ENCODE measurements at regions not wholly inside any gene's neighbourhood (a gene's known extent, or its start where the extent isn't known, plus 50 kb on each side); places are given as distances from the start of the nearest gene placed in this dataset.
"Not testable (repeated sequence)": the region's sequence is repeated elsewhere in the genome, so short reads cannot be mapped to it uniquely, and the experiment has no call there.

DNA sequence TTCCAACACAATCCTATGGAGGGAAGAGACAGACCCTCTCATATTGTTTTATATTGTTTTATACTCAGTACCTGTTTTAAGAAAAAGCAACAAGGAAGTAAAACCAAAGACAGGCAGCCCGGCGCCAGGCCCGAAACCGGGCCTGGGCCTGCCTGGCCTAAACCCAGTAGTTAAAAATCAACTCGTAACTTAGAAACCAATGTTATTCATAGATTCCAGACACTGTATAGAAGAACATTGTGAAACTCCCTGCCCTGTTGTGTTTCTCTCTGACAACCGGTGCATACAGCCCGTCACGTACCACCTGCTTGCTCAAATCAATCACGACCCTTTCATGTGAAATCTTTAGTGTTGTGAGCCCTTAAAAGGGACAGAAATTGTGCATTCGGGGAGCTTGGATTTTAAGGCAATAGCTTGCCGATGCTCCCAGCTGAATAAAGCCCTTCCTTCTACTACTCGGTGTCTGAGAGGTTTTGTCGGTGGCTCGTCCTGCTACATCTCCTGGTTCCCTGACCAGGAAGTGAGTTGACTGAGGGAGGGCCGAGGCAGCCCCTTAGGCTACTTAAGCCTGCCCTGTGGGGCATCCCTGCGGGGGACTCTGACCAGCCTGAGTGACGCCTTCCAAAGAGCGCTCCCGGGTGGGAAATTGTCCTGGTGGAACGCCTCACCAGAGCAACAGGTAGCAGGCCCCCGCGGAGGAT lies 83.5 kb upstream of the ADGRA3 start:
- not testable (repeated sequence) for H3K9me3 ChIP-seq (ENCODE audit: control insufficient read depth, low read depth, low read length); DNase-seq
- no CpG with 5 or more reads among the region's 22 CpGs for WGBS (ENCODE audit: insufficient coverage, low lambda C conversion rate)

GRCh38 chr4:22599929-22600432 lies 84.1 kb upstream of the ADGRA3 start:
- 100% methylated on average over 1 of the region's 8 CpGs for WGBS (ENCODE audit: insufficient coverage, low lambda C conversion rate)
- not testable (repeated sequence) for DNase-seq; H3K27ac ChIP-seq (ENCODE audit: low read length); H3K36me3 ChIP-seq (ENCODE audit: control insufficient read depth, insufficient read depth, low read length); H3K27me3 ChIP-seq (ENCODE audit: control insufficient read depth, insufficient read depth, low read length); H3K4me1 ChIP-seq (ENCODE audit: control insufficient read depth, insufficient read depth, low read length); H3K4me3 ChIP-seq (ENCODE audit: low read length); H3K9me3 ChIP-seq (ENCODE audit: control insufficient read depth, low read depth, low read length)

More for the DNA sequence above, 83.5 kb upstream of the ADGRA3 start:
- not testable (repeated sequence) for H3K4me3 ChIP-seq (ENCODE audit: low read length); H3K4me1 ChIP-seq (ENCODE audit: control insufficient read depth, insufficient read depth, low read length); H3K27me3 ChIP-seq (ENCODE audit: control insufficient read depth, insufficient read depth, low read length); H3K27ac ChIP-seq (ENCODE audit: low read length); H3K36me3 ChIP-seq (ENCODE audit: control insufficient read depth, insufficient read depth, low read length)

GRCh38 chr4:22601638-22602037 lies 85.8 kb upstream of the ADGRA3 start:
- not testable (repeated sequence) for DNase-seq; H3K9me3 ChIP-seq (ENCODE audit: control insufficient read depth, low read depth, low read length); H3K27ac ChIP-seq (ENCODE audit: low read length); H3K4me3 ChIP-seq (ENCODE audit: low read length); H3K36me3 ChIP-seq (ENCODE audit: control insufficient read depth, insufficient read depth, low read length); H3K27me3 ChIP-seq (ENCODE audit: control insufficient read depth, insufficient read depth, low read length)
- peaks cover 14% of the 10 kb centered on the region for H3K4me1 ChIP-seq (ENCODE audit: control insufficient read depth, insufficient read depth, low read length)
- 100% methylated on average over 1 of the region's 6 CpGs for WGBS (ENCODE audit: insufficient coverage, low lambda C conversion rate)

DNA sequence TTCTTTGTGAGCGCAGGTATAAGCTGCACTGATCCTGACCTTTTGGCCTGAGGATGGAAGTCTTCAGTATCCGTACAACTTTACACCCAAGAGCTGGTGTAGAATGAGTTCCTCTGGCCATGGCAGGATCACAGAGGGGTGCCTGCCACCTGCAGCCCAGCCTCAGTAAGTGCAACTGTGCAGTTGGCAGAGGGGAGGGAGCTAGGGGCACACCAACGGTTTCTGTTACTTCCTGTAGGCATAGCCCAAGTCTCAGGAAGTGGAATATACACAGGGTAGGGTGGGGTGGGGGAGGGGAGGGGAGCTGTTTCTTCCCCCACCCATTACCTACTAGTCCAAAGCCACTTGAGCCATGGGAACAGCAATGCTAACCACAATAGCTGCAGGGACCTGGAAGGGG lies 85.4 kb upstream of the GBA3 start:
- WGBS (ENCODE audit: insufficient coverage, low lambda C conversion rate) = no CpG with 5 or more reads among the region's 3 CpGs

DNA sequence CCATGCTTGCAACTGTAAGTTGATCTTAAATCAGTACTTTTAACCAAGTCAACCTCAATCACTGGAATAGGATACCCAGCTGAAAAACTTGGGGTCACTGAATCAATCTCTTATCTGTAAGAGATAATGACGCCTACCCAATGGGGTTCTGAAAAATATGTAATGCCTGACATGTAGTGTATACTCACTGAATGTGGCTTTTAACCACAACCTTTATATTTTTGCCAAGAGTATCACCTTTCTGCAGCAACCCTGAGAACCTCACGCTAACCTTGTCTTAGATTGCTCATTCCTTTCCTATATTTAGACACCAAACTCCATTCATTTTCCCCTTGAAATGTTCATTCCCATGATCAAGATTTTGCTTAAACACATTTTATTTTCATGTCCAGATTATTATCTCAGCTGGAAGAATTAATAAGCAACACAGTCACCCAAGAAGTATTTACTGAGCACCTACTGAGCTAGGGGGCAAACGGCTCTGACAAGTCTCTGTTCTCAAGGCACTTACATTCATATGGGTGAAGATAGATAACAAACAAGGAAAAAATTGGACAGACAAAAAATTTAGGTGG lies 82.7 kb upstream of the GBA3 start:
- not testable (repeated sequence) for H3K27ac ChIP-seq (ENCODE audit: low read length); DNase-seq; H3K4me3 ChIP-seq (ENCODE audit: low read length); H3K4me1 ChIP-seq (ENCODE audit: control insufficient read depth, insufficient read depth, low read length); H3K36me3 ChIP-seq (ENCODE audit: control insufficient read depth, insufficient read depth, low read length); H3K9me3 ChIP-seq (ENCODE audit: control insufficient read depth, low read depth, low read length); H3K27me3 ChIP-seq (ENCODE audit: control insufficient read depth, insufficient read depth, low read length)
- WGBS (ENCODE audit: insufficient coverage, low lambda C conversion rate) = 94% methylated on average over 2 of the region's 3 CpGs

More for the DNA sequence above, 85.4 kb upstream of the GBA3 start:
- Histone ChIP-seq H3K36me3 (ENCODE audit: control insufficient read depth, insufficient read depth, low read length) (no peaks in the 10 kb centered on the region), H3K27me3 (ENCODE audit: control insufficient read depth, insufficient read depth, low read length) (no peaks in the 10 kb centered on the region), H3K9me3 (ENCODE audit: control insufficient read depth, low read depth, low read length) (no peaks in the 10 kb centered on the region), H3K27ac (ENCODE audit: low read length) (no peak overlapping the region), H3K4me1 (ENCODE audit: control insufficient read depth, insufficient read depth, low read length) (peaks cover 4% of the 10 kb centered on the region), H3K4me3 (ENCODE audit: low read length) (no peak overlapping the region)
- peak; percentile 48 to 64 for DNase-seq

DNA sequence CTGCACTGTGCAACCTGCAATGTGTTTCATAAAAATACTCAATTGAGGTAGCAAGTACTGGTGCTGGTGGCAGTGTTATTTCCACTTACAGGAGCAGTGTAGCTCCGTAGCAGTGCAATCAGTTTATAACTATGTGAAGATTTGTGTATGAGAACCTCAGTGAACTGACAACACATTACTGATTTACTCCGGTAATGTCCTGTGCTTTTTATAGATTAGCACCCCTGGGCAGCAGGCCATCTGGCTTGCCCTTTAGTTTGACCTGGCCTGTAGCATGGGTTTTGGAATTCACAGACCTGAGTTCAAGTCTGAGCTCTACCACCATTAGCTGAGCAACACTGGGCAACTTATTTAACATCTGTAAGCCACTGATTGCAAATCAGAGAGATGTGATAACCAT lies 78.6 kb upstream of the GBA3 start:
- Histone ChIP-seq H3K27ac (ENCODE audit: low read length) (no peak overlapping the region), H3K4me3 (ENCODE audit: low read length) (no peak overlapping the region), H3K4me1 (ENCODE audit: control insufficient read depth, insufficient read depth, low read length) (no peaks in the 10 kb centered on the region), H3K36me3 (ENCODE audit: control insufficient read depth, insufficient read depth, low read length) (no peaks in the 10 kb centered on the region), H3K9me3 (ENCODE audit: control insufficient read depth, low read depth, low read length) (no peaks in the 10 kb centered on the region), H3K27me3 (ENCODE audit: control insufficient read depth, insufficient read depth, low read length) (no peaks in the 10 kb centered on the region)
- no CpG with 5 or more reads among the region's 2 CpGs for WGBS (ENCODE audit: insufficient coverage, low lambda C conversion rate)
- DNase-seq = no peak

DNA sequence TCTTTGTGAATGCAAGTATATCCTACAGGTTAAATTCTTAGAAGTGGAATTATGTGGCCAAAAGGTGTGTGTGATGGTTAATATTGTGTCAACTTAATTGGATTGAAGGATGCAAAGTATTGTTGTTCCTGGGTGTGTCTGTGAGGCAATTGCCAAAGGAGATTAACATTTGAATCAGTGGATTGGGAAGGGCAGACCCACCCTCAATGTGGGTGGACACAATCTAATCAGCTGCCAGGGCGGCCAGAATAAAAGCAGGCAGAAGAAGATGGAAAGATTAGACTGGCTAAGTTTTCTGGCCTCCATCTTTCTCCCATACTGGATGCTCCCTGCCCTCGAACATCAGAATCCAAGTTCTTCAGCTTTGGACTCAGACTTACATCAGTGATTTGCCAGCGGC lies 76.2 kb upstream of the GBA3 start:
- DNase-seq = no peak
- no peaks in the 10 kb centered on the region for H3K4me1 ChIP-seq (ENCODE audit: control insufficient read depth, insufficient read depth, low read length)
- H3K4me3 ChIP-seq (ENCODE audit: low read length) = no peak overlapping the region
- H3K27me3 ChIP-seq (ENCODE audit: control insufficient read depth, insufficient read depth, low read length) = no peaks in the 10 kb centered on the region
- no peaks in the 10 kb centered on the region for H3K9me3 ChIP-seq (ENCODE audit: control insufficient read depth, low read depth, low read length)
- WGBS (ENCODE audit: insufficient coverage, low lambda C conversion rate) = no CpG with 5 or more reads among the region's 3 CpGs
- no peak overlapping the region for H3K27ac ChIP-seq (ENCODE audit: low read length)
- H3K36me3 ChIP-seq (ENCODE audit: control insufficient read depth, insufficient read depth, low read length) = no peaks in the 10 kb centered on the region

- not testable (repeated sequence) for H3K27ac ChIP-seq (ENCODE audit: low read length); H3K9me3 ChIP-seq (ENCODE audit: control insufficient read depth, low read depth, low read length)
- no CpG with 5 or more reads among the region's 4 CpGs for WGBS (ENCODE audit: insufficient coverage, low lambda C conversion rate)
Measured at GRCh38 chr4:22620144-22620543, 72.6 kb upstream of the GBA3 start.

GRCh38 chr4:22621970-22622369 lies 70.8 kb upstream of the GBA3 start:
- 71% methylated on average over 1 of the region's 5 CpGs for WGBS (ENCODE audit: insufficient coverage, low lambda C conversion rate)
- H3K27me3 ChIP-seq (ENCODE audit: control insufficient read depth, insufficient read depth, low read length); DNase-seq; H3K4me3 ChIP-seq (ENCODE audit: low read length); H3K27ac ChIP-seq (ENCODE audit: low read length); H3K4me1 ChIP-seq (ENCODE audit: control insufficient read depth, insufficient read depth, low read length); H3K36me3 ChIP-seq (ENCODE audit: control insufficient read depth, insufficient read depth, low read length); H3K9me3 ChIP-seq (ENCODE audit: control insufficient read depth, low read depth, low read length): not testable (repeated sequence)

More at GRCh38 chr4:22620144-22620543, 72.6 kb upstream of the GBA3 start:
- not testable (repeated sequence) for H3K4me3 ChIP-seq (ENCODE audit: low read length); H3K36me3 ChIP-seq (ENCODE audit: control insufficient read depth, insufficient read depth, low read length); H3K4me1 ChIP-seq (ENCODE audit: control insufficient read depth, insufficient read depth, low read length); DNase-seq; H3K27me3 ChIP-seq (ENCODE audit: control insufficient read depth, insufficient read depth, low read length)

DNA sequence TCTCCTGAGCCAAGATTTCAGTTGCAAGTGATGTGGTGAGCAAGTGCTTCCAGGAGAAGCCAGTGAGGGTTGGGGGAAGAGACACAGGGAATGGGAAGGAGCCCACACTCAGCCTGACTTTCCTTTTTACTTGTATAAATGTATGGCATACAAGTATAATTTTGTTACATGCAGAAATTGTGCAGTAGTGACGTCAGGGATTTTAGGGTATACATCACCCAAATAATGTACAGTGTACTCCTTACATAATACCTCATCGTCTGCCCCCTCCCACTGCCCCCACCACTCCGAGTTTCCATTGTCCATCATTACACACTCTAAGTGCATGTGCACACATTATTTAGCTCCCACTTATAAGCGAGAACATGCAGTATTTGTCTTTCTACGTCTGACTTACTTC lies 68.7 kb upstream of the GBA3 start:
- H3K36me3 ChIP-seq (ENCODE audit: control insufficient read depth, insufficient read depth, low read length); H3K27me3 ChIP-seq (ENCODE audit: control insufficient read depth, insufficient read depth, low read length); H3K27ac ChIP-seq (ENCODE audit: low read length); H3K4me1 ChIP-seq (ENCODE audit: control insufficient read depth, insufficient read depth, low read length); H3K9me3 ChIP-seq (ENCODE audit: control insufficient read depth, low read depth, low read length); DNase-seq; H3K4me3 ChIP-seq (ENCODE audit: low read length): not testable (repeated sequence)
- 67% methylated on average over 1 of the region's 5 CpGs for WGBS (ENCODE audit: insufficient coverage, low lambda C conversion rate)

DNA sequence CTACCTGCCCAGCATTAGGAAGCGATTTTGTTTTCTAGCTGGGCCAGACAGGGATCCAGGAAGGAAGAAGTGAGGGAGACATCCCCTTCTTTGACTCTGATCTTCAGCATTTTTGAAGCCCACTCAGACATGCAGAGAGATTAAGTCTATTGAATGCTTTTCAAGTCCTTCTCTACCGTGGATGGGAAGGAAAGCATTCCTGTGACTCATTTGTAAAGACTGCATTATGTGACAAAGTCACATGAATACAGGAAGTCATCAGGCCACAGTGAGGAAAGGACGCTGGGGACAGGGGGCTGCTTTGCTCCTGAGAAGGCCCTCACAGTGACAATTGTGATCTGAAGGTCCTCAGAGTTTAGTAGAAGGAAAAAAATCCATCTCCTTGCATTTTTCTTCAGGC lies 67.4 kb upstream of the GBA3 start:
- no peaks in the 10 kb centered on the region for H3K9me3 ChIP-seq (ENCODE audit: control insufficient read depth, low read depth, low read length)
- DNase-seq = peak in 1 of 2 donors; percentile 24
- no peaks in the 10 kb centered on the region for H3K36me3 ChIP-seq (ENCODE audit: control insufficient read depth, insufficient read depth, low read length)
- H3K4me1 ChIP-seq (ENCODE audit: control insufficient read depth, insufficient read depth, low read length) = no peaks in the 10 kb centered on the region
- H3K27me3 ChIP-seq (ENCODE audit: control insufficient read depth, insufficient read depth, low read length) = no peaks in the 10 kb centered on the region
- H3K27ac ChIP-seq (ENCODE audit: low read length) = no peak overlapping the region
- no CpG with 5 or more reads among the region's 3 CpGs for WGBS (ENCODE audit: insufficient coverage, low lambda C conversion rate)
- no peak overlapping the region for H3K4me3 ChIP-seq (ENCODE audit: low read length)

Data from large intestine (tissue), 3 donors.